Hepatocyte (in vitro differentiated cells): ENCODE measurements at regions not wholly inside any gene's neighbourhood (a gene's known extent, or its start where the extent isn't known, plus 50 kb on each side); places are given as distances from the start of the nearest gene placed in this dataset.

Experiments used
- DNase-seq: peaks from one replicate; pipeline ENCODE4 v3.0.0-alpha.2; 2016; ENCODE audit warnings: low spot score
- H2AFZ ChIP-seq: fragments of 200-600 bp; sonication (generic); 2 replicates; pipeline ENCODE4 v1.6.0; 2016; ENCODE audit warnings: antibody characterized with exemption, mild to moderate bottlenecking
- H3K27ac ChIP-seq: fragments of 200-600 bp; sonication (generic); 2 replicates; pipeline ENCODE4 v1.5.1; 2016; ENCODE audit warnings: mild to moderate bottlenecking
- H3K27me3 ChIP-seq: fragments of 200-600 bp; sonication (generic); 2 replicates; pipeline ENCODE4 v1.6.1; 2016
- H3K36me3 ChIP-seq: fragments of 200-600 bp; sonication (generic); replicated peaks from 2 replicates; pipeline ENCODE4 v1.5.1; 2016; ENCODE audit warnings: low read depth; ENCODE audit not compliant: insufficient read depth
- H3K4me1 ChIP-seq: fragments of 200-600 bp; sonication (generic); 2 replicates; pipeline ENCODE4 v1.5.1; 2016; ENCODE audit warnings: mild to moderate bottlenecking, moderate library complexity; ENCODE audit not compliant: insufficient read depth
- H3K4me2 ChIP-seq: fragments of 200-600 bp; sonication (generic); 2 replicates; pipeline ENCODE4 v1.6.0; 2016
- H3K4me3 ChIP-seq: fragments of 200-600 bp; sonication (generic); 2 replicates; pipeline ENCODE4 v1.5.1; 2016; ENCODE audit warnings: mild to moderate bottlenecking
- H3K79me2 ChIP-seq: fragments of 200-600 bp; sonication (generic); 2 replicates; pipeline ENCODE4 v1.6.0; 2017; ENCODE audit warnings: mild to moderate bottlenecking
- H3K9me2 ChIP-seq: fragments of 200-600 bp; sonication (generic); replicated peaks from 2 replicates; pipeline ENCODE4 v1.6.0; 2017; ENCODE audit warnings: mild to moderate bottlenecking; ENCODE audit not compliant: insufficient read depth
- H3K9me3 ChIP-seq: fragments of 200-600 bp; sonication (generic); 2 replicates; pipeline ENCODE4 v1.5.1; 2016; ENCODE audit warnings: low read depth, mild to moderate bottlenecking
- H4K20me1 ChIP-seq: fragments of 200-600 bp; sonication (generic); 2 replicates; pipeline ENCODE4 v1.6.0; 2016; ENCODE audit warnings: mild to moderate bottlenecking; ENCODE audit not compliant: insufficient read depth, poor library complexity, severe bottlenecking
- EZH2 ChIP-seq: fragments of 200-600 bp; sonication (generic); IDR thresholded peaks from 2 replicates; pipeline ENCODE4 v1.6.1; 2016; ENCODE audit warnings: antibody characterized with exemption, mild to moderate bottlenecking, borderline replicate concordance
- EZH2phosphoT487 ChIP-seq: fragments of 200-600 bp; sonication (generic); IDR thresholded peaks from one replicate; pipeline ENCODE4 v1.6.1; 2018; ENCODE audit warnings: antibody characterized with exemption, mild to moderate bottlenecking, low read depth, moderate library complexity; ENCODE audit not compliant: unreplicated experiment, severe bottlenecking
- WGBS: methylation state at CpG from one replicate; pipeline ENCODE4 v1.1.6; 2016; ENCODE audit warnings: low lambda C conversion rate; ENCODE audit errors: missing lambda C conversion rate; 5-methylcytosine and 5-hydroxymethylcytosine counted together
- TF ChIP-seq, protein P1 (sequence below): fragments of 200-600 bp; sonication (generic); IDR thresholded peaks from 2 replicates; pipeline ENCODE4 v1.5.1; 2016; ENCODE audit warnings: antibody characterized with exemption, mild to moderate bottlenecking; ENCODE audit not compliant: poor library complexity

DNA sequence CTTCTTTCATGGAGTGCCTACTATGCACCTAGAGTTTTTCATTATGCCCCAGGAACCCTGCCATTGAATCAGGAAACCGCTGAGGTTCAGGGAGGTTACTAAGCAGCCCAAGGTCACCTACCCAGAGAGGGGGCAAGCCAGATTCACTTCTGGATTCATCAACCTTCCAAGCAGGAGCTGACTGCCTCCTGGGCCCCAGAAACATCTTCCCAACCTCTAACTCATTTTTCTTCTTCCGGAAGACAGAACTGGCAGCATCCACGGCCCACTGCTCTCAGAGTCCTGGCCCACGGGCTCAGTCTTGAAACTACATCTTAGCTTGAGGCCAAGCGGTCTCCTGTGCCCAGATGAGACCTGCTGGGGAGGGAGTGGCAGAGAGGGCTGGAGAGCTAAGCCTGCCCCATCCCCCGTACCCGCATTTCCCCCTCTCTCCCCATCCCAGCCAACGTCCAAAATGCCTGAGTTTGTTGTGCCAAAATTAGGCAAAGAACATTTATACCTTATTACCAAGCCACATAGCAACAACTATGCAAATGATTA lies 281.0 kb downstream of the CDC5L start:
- H3K4me2 ChIP-seq: no peak overlapping the region
- DNase-seq: no peak
- H3K27me3 ChIP-seq: peaks cover 7% of the 10 kb centered on the region
- TF ChIP-seq, protein P1, sequence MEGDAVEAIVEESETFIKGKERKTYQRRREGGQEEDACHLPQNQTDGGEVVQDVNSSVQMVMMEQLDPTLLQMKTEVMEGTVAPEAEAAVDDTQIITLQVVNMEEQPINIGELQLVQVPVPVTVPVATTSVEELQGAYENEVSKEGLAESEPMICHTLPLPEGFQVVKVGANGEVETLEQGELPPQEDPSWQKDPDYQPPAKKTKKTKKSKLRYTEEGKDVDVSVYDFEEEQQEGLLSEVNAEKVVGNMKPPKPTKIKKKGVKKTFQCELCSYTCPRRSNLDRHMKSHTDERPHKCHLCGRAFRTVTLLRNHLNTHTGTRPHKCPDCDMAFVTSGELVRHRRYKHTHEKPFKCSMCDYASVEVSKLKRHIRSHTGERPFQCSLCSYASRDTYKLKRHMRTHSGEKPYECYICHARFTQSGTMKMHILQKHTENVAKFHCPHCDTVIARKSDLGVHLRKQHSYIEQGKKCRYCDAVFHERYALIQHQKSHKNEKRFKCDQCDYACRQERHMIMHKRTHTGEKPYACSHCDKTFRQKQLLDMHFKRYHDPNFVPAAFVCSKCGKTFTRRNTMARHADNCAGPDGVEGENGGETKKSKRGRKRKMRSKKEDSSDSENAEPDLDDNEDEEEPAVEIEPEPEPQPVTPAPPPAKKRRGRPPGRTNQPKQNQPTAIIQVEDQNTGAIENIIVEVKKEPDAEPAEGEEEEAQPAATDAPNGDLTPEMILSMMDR: no peak
- no peak for TF ChIP-seq EZH2
- TF ChIP-seq EZH2phosphoT487: no peak
- no peak overlapping the region for H3K4me3 ChIP-seq
- H3K9me3 ChIP-seq: no peaks in the 10 kb centered on the region
- H3K4me1 ChIP-seq: peaks cover 9% of the 10 kb centered on the region
- H3K79me2 ChIP-seq: no peaks in the 10 kb centered on the region
- H4K20me1 ChIP-seq: no peaks in the 10 kb centered on the region
- no peak overlapping the region for H3K27ac ChIP-seq
- no peak overlapping the region for H2AFZ ChIP-seq
- 84% methylated on average over 8 of the region's 8 CpGs for WGBS
- no peaks in the 10 kb centered on the region for H3K36me3 ChIP-seq
- H3K9me2 ChIP-seq: no peaks in the 10 kb centered on the region

DNA sequence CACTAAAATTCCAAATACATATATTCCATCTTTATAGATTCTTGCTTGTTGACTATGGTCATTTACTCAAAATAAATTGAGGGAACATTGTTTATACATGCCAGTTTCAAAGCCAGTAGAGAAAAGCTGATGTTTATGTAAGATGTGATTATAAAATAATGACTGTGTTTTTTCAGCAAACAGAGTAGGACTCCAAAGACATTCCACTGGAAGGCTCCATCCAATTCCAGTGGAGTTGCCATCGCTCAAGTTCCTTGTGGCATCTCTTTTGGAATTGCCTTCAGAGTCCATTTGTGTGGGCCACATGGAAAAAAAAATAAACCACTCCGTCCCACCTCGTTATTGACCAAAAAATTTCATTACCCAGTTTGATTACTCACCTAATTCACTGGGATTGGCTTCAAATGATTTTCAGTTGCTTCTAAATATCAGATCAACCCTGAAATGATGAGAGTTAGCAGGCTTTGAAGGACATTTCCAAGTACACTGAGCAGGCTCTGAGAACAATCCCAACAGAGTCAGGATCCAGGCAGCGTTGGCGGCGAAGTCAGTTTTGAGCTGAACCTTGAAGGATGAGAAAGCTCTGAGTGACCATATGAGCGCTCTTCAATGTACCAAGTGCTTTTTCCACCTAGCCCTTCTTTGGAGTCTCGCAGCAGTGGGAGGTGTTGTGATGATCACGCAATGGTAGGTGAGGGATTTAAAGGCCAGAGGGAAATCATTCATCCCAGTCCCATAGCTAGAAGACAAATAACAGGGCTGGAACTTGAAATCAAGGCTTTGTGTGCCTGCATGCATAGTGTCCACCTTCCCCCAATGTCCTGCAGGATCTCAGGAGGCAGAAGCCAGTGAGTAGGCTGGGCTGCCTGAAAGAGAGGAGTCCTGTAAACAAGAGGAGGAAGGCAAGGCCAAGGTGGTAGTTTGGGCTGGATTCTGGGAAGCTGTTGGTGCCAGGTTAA lies 281.7 kb downstream of the CDC5L start:
- 96% methylated on average over 9 of the region's 9 CpGs for WGBS
- no peak overlapping the region for H3K4me2 ChIP-seq
- no peak overlapping the region for H3K4me3 ChIP-seq
- peaks cover 9% of the 10 kb centered on the region for H3K27me3 ChIP-seq
- H3K4me1 ChIP-seq: peaks cover 8% of the 10 kb centered on the region
- H3K79me2 ChIP-seq: no peaks in the 10 kb centered on the region
- H2AFZ ChIP-seq: no peak overlapping the region
- no peaks in the 10 kb centered on the region for H4K20me1 ChIP-seq
- DNase-seq: no peak
- no peaks in the 10 kb centered on the region for H3K9me3 ChIP-seq
- H3K27ac ChIP-seq: no peak overlapping the region
- H3K36me3 ChIP-seq: no peaks in the 10 kb centered on the region
- H3K9me2 ChIP-seq: no peaks in the 10 kb centered on the region
- TF ChIP-seq EZH2 (no peak), EZH2phosphoT487 (no peak)
- TF ChIP-seq, protein P1: no peak

DNA sequence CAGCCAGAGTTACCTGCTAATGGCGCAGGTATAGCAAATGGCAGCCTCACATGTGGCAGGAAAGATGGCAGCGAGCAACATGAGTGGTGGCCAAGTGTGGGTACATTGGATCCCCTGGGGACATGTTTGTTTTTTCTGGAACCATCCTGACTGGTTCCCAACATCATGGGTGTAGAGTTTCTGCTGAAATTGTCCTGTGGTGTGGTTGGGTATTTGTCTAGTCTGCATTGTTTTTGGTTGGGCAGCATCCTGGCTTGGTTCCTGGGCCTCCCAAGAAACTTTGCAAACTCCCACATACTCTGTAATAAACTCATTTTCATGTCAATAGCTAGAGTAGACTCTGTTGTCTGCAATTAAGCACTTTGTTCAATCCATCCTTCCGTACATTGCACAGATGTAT lies 282.6 kb downstream of the CDC5L start:
- TF ChIP-seq, protein P1: no peak
- TF ChIP-seq EZH2phosphoT487: no peak
- no peak for TF ChIP-seq EZH2
- H2AFZ ChIP-seq: no peak overlapping the region
- 92% methylated on average over 3 of the region's 3 CpGs for WGBS

More for the DNA sequence above, 282.6 kb downstream of the CDC5L start:
- H3K27me3 ChIP-seq: peaks cover 9% of the 10 kb centered on the region
- H3K4me1 ChIP-seq: peaks cover 3% of the 10 kb centered on the region
- no peak overlapping the region for H3K27ac ChIP-seq
- H3K9me3 ChIP-seq: no peaks in the 10 kb centered on the region
- no peaks in the 10 kb centered on the region for H3K79me2 ChIP-seq
- H4K20me1 ChIP-seq: no peaks in the 10 kb centered on the region
- H3K4me2 ChIP-seq: no peak overlapping the region
- no peaks in the 10 kb centered on the region for H3K9me2 ChIP-seq
- no peak for DNase-seq
- H3K36me3 ChIP-seq: no peaks in the 10 kb centered on the region
- H3K4me3 ChIP-seq: no peak overlapping the region
